Skeletal muscle satellite cell (primary cell): ENCODE measurements at regions not wholly inside any gene's neighbourhood (a gene's known extent, or its start where the extent isn't known, plus 50 kb on each side); places are given as distances from the start of the nearest gene placed in this dataset.

ENCODE experiments used
- H3K27me3 ChIP-seq: 2 replicates; pipeline ENCODE4 v1.7.0; 2013; ENCODE audit warnings: low read length; ENCODE audit not compliant: control insufficient read depth, insufficient read depth
- H3K36me3 ChIP-seq: 2 replicates; pipeline ENCODE4 v1.7.0; 2013; ENCODE audit warnings: mild to moderate bottlenecking, control low read depth, low read length; ENCODE audit not compliant: insufficient read depth
- H3K4me1 ChIP-seq: 2 replicates; pipeline ENCODE4 v1.7.0; 2013; ENCODE audit warnings: low read length; ENCODE audit not compliant: control insufficient read depth, insufficient read depth
- H3K4me2 ChIP-seq: 2 replicates; pipeline ENCODE4 v1.7.0; 2013; ENCODE audit warnings: mild to moderate bottlenecking, low read length
- H3K4me3 ChIP-seq: 2 replicates; pipeline ENCODE4 v1.7.0; 2013; ENCODE audit warnings: low read length
- H3K9ac ChIP-seq: 2 replicates; pipeline ENCODE4 v1.7.0; 2013; ENCODE audit warnings: mild to moderate bottlenecking, low read depth, low read length, moderate library complexity
- H3K9me3 ChIP-seq: replicated peaks from 2 replicates; pipeline ENCODE4 v1.7.0; 2013; ENCODE audit warnings: mild to moderate bottlenecking, control low read depth, low read length

DNA sequence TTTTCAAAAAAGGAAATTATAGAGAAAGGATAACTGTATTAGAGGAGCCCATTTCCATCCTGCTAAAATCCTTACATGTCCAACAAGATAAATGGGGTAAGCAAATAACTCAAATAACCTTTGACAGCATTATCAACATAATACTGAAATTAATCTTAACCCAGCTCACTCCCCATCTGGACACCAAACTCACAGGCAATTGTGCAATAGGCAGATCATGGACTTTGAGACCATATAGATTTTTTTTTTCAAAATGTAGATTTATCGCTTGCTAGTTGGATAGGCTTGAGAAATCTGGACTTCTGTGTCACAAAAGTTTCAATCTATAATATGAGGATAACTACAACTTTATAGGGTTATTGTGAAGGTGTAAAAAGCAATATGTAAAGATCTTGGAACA, 134.4 kb upstream of the ASCC3 start:
- no peak overlapping the region for H3K4me2 ChIP-seq
- no peaks in the 10 kb centered on the region for H3K9me3 ChIP-seq
- no peak overlapping the region for H3K4me3 ChIP-seq
- H3K4me1 ChIP-seq: no peaks in the 10 kb centered on the region
- H3K27me3 ChIP-seq: no peaks in the 10 kb centered on the region
- H3K36me3 ChIP-seq: no peaks in the 10 kb centered on the region
- no peak overlapping the region for H3K9ac ChIP-seq

DNA sequence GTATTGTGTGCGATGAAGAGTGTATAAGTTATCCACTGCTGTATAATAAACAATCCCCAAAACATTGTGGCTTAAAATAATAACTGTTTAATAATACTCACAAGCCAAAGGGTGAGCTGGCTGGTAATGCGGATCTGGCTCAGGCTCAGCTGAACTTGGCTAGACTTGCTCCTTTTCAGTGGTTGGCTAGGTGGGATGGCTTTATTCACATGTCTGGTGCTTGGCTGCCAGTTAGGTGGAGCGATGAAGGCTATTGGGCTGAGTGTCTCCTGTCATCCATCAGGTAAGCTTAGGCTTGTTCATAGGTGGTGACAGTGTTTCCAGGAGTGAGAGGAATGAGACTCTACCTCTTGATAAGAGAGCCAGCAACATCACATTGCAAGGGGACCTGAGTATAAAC, 135.0 kb upstream of the ASCC3 start:
- Histone ChIP-seq H3K36me3 (no peaks in the 10 kb centered on the region), H3K4me3 (no peak overlapping the region), H3K4me2 (no peak overlapping the region), H3K9ac (no peak overlapping the region), H3K9me3 (no peaks in the 10 kb centered on the region), H3K4me1 (no peaks in the 10 kb centered on the region), H3K27me3 (no peaks in the 10 kb centered on the region)

DNA sequence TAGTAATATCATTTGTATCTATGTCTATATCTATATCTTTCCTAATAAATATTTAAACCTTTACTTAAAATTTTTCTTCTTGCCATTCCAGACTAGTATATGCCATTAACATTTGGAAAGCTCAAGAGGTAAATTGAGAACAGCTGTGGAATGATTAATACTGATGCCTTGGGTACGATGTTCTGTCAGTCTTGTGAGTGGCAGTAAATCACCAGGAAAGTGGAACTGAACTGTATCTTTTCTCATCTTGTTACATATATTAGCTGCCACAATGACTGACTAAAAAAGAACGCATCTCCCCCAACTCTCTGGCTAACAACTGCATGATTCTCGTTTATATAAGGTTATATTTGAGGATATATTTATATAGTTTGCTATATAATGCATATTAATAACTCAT, 137.0 kb upstream of the ASCC3 start:
- H3K36me3 ChIP-seq: no peaks in the 10 kb centered on the region
- H3K4me3 ChIP-seq: no peak overlapping the region
- no peaks in the 10 kb centered on the region for H3K9me3 ChIP-seq
- no peak overlapping the region for H3K9ac ChIP-seq
- H3K4me2 ChIP-seq: no peak overlapping the region
- H3K4me1 ChIP-seq: no peaks in the 10 kb centered on the region
- H3K27me3 ChIP-seq: no peaks in the 10 kb centered on the region

DNA sequence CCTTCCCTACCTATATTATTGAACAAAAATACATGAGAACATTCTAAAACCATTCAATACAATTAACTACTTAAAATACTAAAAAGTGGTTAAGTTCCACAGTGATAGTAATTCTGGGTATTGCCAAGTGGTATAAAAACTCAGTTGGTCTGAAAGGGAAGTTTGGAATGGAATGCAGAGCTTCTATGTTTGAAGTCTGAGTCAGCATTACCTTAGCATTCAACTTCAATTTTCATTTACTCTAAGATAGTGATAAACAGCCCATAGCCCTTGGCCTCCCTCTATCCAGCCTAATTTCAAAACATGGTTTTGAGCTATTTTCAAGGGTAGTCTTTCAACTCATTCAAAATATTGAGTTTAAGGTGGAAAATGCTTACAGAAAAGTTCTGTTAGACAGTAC, 140.4 kb upstream of the ASCC3 start:
- H3K9ac ChIP-seq: no peak overlapping the region
- no peaks in the 10 kb centered on the region for H3K4me1 ChIP-seq

DNA sequence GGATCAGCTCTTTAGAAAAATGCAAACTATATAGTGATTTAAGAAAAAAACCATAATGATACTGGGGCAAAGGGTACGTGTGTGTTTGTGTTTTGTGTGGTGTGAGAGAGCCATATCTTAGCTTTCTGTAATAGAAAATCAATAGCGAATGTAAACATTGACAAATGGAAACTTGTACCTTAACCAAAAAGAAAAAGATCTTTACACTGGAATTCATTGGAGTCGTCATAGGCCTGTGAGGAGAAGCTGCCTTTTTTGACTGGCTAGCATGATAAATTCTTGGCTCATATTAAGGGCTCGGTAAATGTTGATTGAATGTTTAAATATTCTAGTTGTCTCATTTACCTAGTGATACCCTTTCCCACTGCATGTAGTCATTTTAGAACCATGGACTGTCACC, 161.8 kb upstream of the ASCC3 start:
- H3K4me1 ChIP-seq: no peaks in the 10 kb centered on the region
- no peak overlapping the region for H3K4me3 ChIP-seq

More for the DNA sequence above, 140.4 kb upstream of the ASCC3 start:
- Histone ChIP-seq H3K27me3 (no peaks in the 10 kb centered on the region), H3K4me2 (no peak overlapping the region), H3K9me3 (no peaks in the 10 kb centered on the region), H3K36me3 (no peaks in the 10 kb centered on the region), H3K4me3 (no peak overlapping the region)

DNA sequence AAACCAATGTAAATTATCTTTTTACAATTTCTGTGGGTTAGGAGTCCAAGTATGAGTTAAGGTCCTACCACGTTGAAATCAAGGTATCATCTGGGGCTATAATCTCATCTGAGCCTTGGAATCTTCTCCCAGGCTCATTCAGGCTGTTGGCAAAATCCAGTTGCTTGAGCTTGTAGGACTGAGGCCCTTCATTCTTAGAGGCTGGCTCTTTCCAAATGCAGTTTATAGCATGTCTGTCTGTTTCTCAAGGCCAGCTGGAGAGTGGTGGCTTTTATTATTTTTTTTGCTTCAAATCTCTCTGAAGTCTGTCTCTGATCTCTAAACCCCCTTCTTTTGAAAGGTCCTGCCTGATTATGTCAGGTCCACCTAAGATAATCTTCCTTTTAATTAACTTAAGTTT, 177.2 kb upstream of the ASCC3 start:
- Histone ChIP-seq H3K27me3 (no peaks in the 10 kb centered on the region), H3K4me3 (no peak overlapping the region)

More for the DNA sequence above, 161.8 kb upstream of the ASCC3 start:
- H3K36me3 ChIP-seq: no peaks in the 10 kb centered on the region
- no peak overlapping the region for H3K4me2 ChIP-seq
- no peak overlapping the region for H3K9ac ChIP-seq
- no peaks in the 10 kb centered on the region for H3K27me3 ChIP-seq
- H3K9me3 ChIP-seq: no peaks in the 10 kb centered on the region

DNA sequence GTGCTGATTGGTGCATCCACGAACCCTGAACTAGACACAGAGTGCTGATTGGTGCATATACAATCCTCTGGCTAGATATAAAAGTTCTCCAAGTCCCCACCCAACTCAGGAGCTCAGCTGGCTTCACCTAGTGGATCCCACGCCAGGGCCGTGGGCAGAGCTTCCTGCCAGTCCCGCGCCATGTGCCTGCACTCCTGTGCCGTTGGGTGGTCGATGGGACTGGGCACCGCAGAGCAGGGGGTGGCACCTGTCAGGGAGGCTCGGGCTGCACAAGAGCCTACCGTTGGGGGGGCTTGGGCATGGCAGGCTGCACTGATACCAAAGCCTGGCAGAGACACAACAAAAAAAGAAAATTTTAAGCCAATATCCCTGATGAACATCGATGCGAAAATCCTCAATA, 185.4 kb upstream of the ASCC3 start:
- Histone ChIP-seq H3K4me3 (no peak overlapping the region), H3K36me3 (no peaks in the 10 kb centered on the region), H3K9me3 (no peaks in the 10 kb centered on the region), H3K4me1 (no peaks in the 10 kb centered on the region), H3K4me2 (no peak overlapping the region), H3K9ac (no peak overlapping the region), H3K27me3 (no peaks in the 10 kb centered on the region)

More for the DNA sequence above, 177.2 kb upstream of the ASCC3 start:
- Histone ChIP-seq H3K4me1 (no peaks in the 10 kb centered on the region), H3K4me2 (no peak overlapping the region), H3K9me3 (no peaks in the 10 kb centered on the region), H3K36me3 (no peaks in the 10 kb centered on the region), H3K9ac (no peak overlapping the region)

DNA sequence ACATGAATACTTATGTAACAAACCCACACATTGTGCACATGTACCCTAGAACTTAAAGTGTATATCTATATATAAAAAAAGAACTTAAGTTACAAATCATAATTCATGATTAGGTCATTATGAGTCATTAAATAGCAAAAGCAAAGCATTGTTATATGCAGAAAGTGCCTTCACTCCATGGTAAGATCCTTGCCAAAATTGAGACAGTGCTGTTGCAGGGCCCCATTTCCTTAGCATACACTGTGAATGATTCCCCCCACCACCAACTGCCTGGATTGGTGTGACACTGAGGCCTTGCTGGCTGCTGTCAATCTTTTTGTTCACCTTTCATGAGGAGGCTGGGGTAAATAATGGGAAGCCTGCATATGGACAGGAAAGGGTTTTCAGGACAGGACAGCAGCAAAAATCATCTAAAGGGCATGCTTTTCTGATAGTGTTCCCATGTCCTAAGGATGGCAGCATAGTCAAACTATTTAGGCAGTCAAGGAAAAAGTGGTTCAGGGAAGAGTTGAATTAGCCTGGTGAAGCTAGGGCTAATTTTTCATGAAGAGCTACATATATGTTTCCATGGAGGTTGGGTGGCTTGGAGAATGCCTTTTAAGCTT, 188.2 kb upstream of the ASCC3 start:
- Histone ChIP-seq H3K4me3 (no peak overlapping the region), H3K4me1 (no peaks in the 10 kb centered on the region), H3K9me3 (no peaks in the 10 kb centered on the region), H3K9ac (no peak overlapping the region), H3K27me3 (no peaks in the 10 kb centered on the region), H3K4me2 (no peak overlapping the region), H3K36me3 (no peaks in the 10 kb centered on the region)

DNA sequence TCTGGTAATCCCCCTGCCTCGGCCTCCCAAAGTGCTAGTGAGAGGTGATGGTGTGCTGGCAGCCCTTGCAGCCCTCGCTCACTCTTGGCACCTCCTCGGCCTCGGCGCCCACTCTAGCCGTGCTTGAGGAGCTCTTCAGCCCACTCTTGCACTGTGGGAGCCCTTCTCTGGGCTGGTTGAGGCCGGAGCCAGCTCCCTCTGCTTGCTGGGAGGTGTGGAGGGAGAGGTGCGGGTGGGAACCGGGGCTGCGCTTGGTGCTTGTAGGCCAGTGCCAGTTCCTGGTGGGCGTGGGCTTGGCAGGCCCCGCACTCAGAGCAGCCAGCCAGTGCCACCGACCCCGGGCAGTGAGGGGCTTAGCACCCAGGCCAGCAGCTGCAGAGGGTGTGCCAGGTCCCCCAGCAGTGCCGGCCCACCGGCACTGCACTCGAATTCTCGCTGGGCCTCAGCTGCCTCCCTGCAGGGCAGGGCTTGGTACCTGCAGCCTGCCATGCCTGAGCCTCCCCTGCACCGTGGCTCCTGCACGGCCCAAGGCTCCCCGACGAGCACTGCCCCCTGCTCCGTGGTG, 189.0 kb upstream of the ASCC3 start:
- Histone ChIP-seq H3K4me3 (no peak overlapping the region), H3K27me3 (no peaks in the 10 kb centered on the region), H3K4me2 (no peak overlapping the region), H3K4me1 (no peaks in the 10 kb centered on the region), H3K9me3 (no peaks in the 10 kb centered on the region), H3K36me3 (no peaks in the 10 kb centered on the region), H3K9ac (no peak overlapping the region)

DNA sequence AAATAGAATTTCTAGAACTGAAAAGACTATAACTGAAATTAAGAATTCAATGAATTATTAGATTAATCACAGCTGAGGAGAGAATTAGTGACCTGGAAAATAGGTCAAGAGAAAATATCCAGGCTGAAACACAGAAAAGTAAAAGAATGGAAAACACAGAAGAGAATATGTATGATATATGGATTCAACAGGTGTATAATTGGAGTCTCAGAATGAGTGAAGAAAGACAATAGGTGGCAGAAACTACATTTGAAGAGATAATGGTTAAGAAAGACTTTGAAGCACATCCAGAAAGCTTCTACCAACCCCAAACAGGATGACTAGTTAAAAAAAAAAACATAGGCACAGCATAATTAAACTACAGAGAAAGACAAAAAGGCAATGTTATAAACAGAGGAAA, 196.2 kb upstream of the ASCC3 start:
- H3K4me3 ChIP-seq: no peak overlapping the region
- H3K27me3 ChIP-seq: no peaks in the 10 kb centered on the region
- no peak overlapping the region for H3K4me2 ChIP-seq
- peaks cover 18% of the 10 kb centered on the region for H3K4me1 ChIP-seq
- H3K9ac ChIP-seq: no peak overlapping the region
- no peaks in the 10 kb centered on the region for H3K36me3 ChIP-seq
- H3K9me3 ChIP-seq: no peaks in the 10 kb centered on the region

DNA sequence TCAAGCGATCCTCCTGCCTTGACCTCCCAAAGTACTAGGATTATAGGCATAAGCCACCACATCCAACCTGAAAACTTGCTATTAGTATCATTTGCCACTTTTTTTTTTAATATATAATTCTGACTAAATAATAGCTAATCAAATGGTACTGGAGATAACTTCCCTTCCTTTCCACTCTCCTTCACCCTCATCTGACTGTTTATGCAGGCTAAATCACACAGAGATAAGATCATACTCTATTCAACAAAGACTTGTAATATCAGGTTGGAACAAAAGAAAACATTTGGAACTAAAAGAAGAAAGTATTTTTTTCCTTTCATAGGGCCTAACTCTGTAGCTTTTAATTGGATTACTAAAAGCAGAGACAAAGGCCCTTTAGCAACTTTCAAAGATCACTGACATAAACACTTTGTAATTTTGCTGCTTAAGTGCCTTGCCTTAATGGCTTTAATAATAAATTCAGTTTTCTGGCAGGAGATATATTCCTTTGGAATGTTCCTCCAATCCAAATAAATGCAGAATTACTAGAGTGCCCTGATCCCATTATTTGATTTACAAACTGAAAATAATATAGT, 198.7 kb upstream of the ASCC3 start:
- H3K4me2 ChIP-seq: no peak overlapping the region
- no peaks in the 10 kb centered on the region for H3K27me3 ChIP-seq
- H3K4me3 ChIP-seq: no peak overlapping the region
- H3K9ac ChIP-seq: no peak overlapping the region
- no peaks in the 10 kb centered on the region for H3K9me3 ChIP-seq
- no peaks in the 10 kb centered on the region for H3K36me3 ChIP-seq
- peaks cover 36% of the 10 kb centered on the region for H3K4me1 ChIP-seq

DNA sequence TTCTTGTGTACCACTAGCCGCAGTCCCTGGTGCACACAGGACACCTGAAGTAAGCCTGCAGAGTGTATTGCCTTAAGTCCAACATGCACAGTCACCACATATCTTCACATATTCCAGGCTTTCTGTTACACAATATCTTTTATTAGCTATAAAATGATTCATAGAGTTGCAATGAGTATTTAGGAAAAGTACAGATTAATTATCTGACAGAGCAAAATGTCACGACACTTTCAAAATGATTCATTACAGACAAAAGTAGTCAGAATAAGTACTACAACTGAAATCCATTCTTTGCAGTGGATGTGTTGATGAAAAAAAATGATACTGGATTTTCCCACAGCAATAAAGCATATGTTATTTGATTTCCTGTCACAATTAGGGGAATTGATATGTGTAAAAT, 199.5 kb upstream of the ASCC3 start:
- Histone ChIP-seq H3K36me3 (no peaks in the 10 kb centered on the region), H3K4me3 (no peak overlapping the region), H3K9me3 (no peaks in the 10 kb centered on the region), H3K4me1 (peaks cover 41% of the 10 kb centered on the region), H3K9ac (peak overlapping the region; percentile 42), H3K4me2 (peak overlapping the region; percentile 19), H3K27me3 (no peaks in the 10 kb centered on the region)
